Stimulated activated naive CD8-positive, alpha-beta T cell treated with anti-CD3 and anti-CD28 coated beads, Interleukin-15, amount 100 ng/mL, for 72 hours (primary cell): ENCODE measurements at regions not wholly inside any gene's neighbourhood (a gene's known extent, or its start where the extent isn't known, plus 50 kb on each side); places are given as distances from the start of the nearest gene placed in this dataset.
"Not testable (repeated sequence)": the region's sequence is repeated elsewhere in the genome, so short reads cannot be mapped to it uniquely, and the experiment has no call there.

Experiments
- ATAC-seq: fragments of 150-1000 bp; cut with Tn5 transposase; 2 replicates; pipeline ENCODE4 v1.10.0; 2021; ENCODE audit warnings: mild to moderate bottlenecking, moderate library complexity
- DNase-seq, 2 donors: peaks; one replicate each; pipeline ENCODE4 v3.0.0; 2021 to 2022
- H3K27ac Mint-ChIP-seq, 2 donors: one replicate each; pipeline ENCODE4 v1.8.0; 2022; ENCODE audit warnings: mild to moderate bottlenecking in 2 of 2, mixed read lengths in 2 of 2, moderate library complexity in 2 of 2
- H3K27me3 Mint-ChIP-seq: one replicate; pipeline ENCODE4 v1.8.0; 2022; ENCODE audit warnings: mixed read lengths
- H3K4me1 Mint-ChIP-seq: one replicate; pipeline ENCODE4 v1.8.0; 2022; ENCODE audit warnings: mild to moderate bottlenecking, mixed read lengths
- H3K4me3 Mint-ChIP-seq, 2 donors: one replicate each; pipeline ENCODE4 v1.8.0; 2022; ENCODE audit warnings: mild to moderate bottlenecking in 2 of 2, mixed read lengths in 2 of 2, moderate library complexity in 1 of 2
- H3K9me3 Mint-ChIP-seq, 2 donors: one replicate each; pipeline ENCODE4 v1.8.0; 2022; ENCODE audit warnings: mixed read lengths in 2 of 2

GRCh38 chr1:30522031-30523004 is 201.1 kb downstream of the MATN1 start:
- Mint-ChIP-seq H3K4me3 (no peak overlapping the region), H3K9me3 (no peaks in the 10 kb centered on the region), H3K4me1 (no peaks in the 10 kb centered on the region), H3K27me3 (peaks cover 49% of the 10 kb centered on the region), H3K27ac (no peak overlapping the region)
- no peak for ATAC-seq
- DNase-seq = no peak

GRCh38 chr1:30521261-30521865 is 202.0 kb downstream of the MATN1 start:
- H3K27ac Mint-ChIP-seq = no peak overlapping the region
- H3K9me3 Mint-ChIP-seq = no peaks in the 10 kb centered on the region
- peaks cover 44% of the 10 kb centered on the region for H3K27me3 Mint-ChIP-seq
- DNase-seq (no peak), ATAC-seq (no peak)
- H3K4me3 Mint-ChIP-seq = no peak overlapping the region
- H3K4me1 Mint-ChIP-seq = no peaks in the 10 kb centered on the region

- Mint-ChIP-seq H3K27ac (no peak overlapping the region), H3K4me3 (no peak overlapping the region), H3K27me3 (peaks cover 35% of the 10 kb centered on the region), H3K4me1 (no peaks in the 10 kb centered on the region), H3K9me3 (no peaks in the 10 kb centered on the region)
- DNase-seq (no peak), ATAC-seq (no peak)
These were observed 202.9 kb downstream of the MATN1 start for GRCh38 chr1:30520476-30520875.

- Mint-ChIP-seq H3K27ac (no peak overlapping the region), H3K4me3 (no peak overlapping the region), H3K27me3 (peaks cover 23% of the 10 kb centered on the region), H3K4me1 (no peaks in the 10 kb centered on the region), H3K9me3 (no peaks in the 10 kb centered on the region)
- DNase-seq = no peak
- ATAC-seq = no peak
These were observed 204.1 kb downstream of the MATN1 start for GRCh38 chr1:30519201-30519763.

GRCh38 chr1:30518696-30519095 is 204.7 kb downstream of the MATN1 start:
- no peak overlapping the region for H3K4me3 Mint-ChIP-seq

GRCh38 chr1:30518186-30518585 is 205.2 kb downstream of the MATN1 start:
- H3K4me3 Mint-ChIP-seq = no peak overlapping the region
- no peaks in the 10 kb centered on the region for H3K9me3 Mint-ChIP-seq
- H3K4me1 Mint-ChIP-seq = no peaks in the 10 kb centered on the region
- H3K27ac Mint-ChIP-seq = no peak overlapping the region
- ATAC-seq (no peak), DNase-seq (no peak)
- H3K27me3 Mint-ChIP-seq = peaks cover 23% of the 10 kb centered on the region

More at GRCh38 chr1:30518696-30519095, 204.7 kb downstream of the MATN1 start:
- H3K4me1 Mint-ChIP-seq = no peaks in the 10 kb centered on the region
- ATAC-seq (no peak), DNase-seq (no peak)
- H3K9me3 Mint-ChIP-seq = no peaks in the 10 kb centered on the region
- peaks cover 23% of the 10 kb centered on the region for H3K27me3 Mint-ChIP-seq
- no peak overlapping the region for H3K27ac Mint-ChIP-seq

GRCh38 chr1:30517666-30518065 is 205.7 kb downstream of the MATN1 start:
- not testable (repeated sequence) for H3K4me1 Mint-ChIP-seq, H3K9me3 Mint-ChIP-seq, ATAC-seq, H3K27ac Mint-ChIP-seq, H3K4me3 Mint-ChIP-seq, DNase-seq
- H3K27me3 Mint-ChIP-seq = peaks cover 22% of the 10 kb centered on the region

- not testable (repeated sequence) for DNase-seq, H3K9me3 Mint-ChIP-seq, H3K4me3 Mint-ChIP-seq, H3K4me1 Mint-ChIP-seq, H3K27ac Mint-ChIP-seq, ATAC-seq
- H3K27me3 Mint-ChIP-seq = peaks cover 22% of the 10 kb centered on the region
These were observed 206.1 kb downstream of the MATN1 start for GRCh38 chr1:30517241-30517640.

GRCh38 chr1:30516485-30516858 is 206.9 kb downstream of the MATN1 start:
- H3K27me3 Mint-ChIP-seq = peaks cover 18% of the 10 kb centered on the region
- no peaks in the 10 kb centered on the region for H3K9me3 Mint-ChIP-seq
- no peak overlapping the region for H3K4me3 Mint-ChIP-seq
- no peaks in the 10 kb centered on the region for H3K4me1 Mint-ChIP-seq
- ATAC-seq (no peak), DNase-seq (no peak)
- no peak overlapping the region for H3K27ac Mint-ChIP-seq

- Mint-ChIP-seq H3K9me3 (no peaks in the 10 kb centered on the region), H3K4me1 (no peaks in the 10 kb centered on the region), H3K27me3 (peaks cover 17% of the 10 kb centered on the region), H3K4me3 (no peak overlapping the region), H3K27ac (no peak overlapping the region)
- ATAC-seq (no peak), DNase-seq (no peak)
These were observed 207.5 kb downstream of the MATN1 start for GRCh38 chr1:30515755-30516484.

- H3K27ac Mint-ChIP-seq = no peak overlapping the region
- peaks cover 16% of the 10 kb centered on the region for H3K27me3 Mint-ChIP-seq
- no peak overlapping the region for H3K4me3 Mint-ChIP-seq
- DNase-seq (no peak), ATAC-seq (no peak)
- no peaks in the 10 kb centered on the region for H3K4me1 Mint-ChIP-seq
- no peaks in the 10 kb centered on the region for H3K9me3 Mint-ChIP-seq
These were observed 208.4 kb downstream of the MATN1 start for GRCh38 chr1:30514945-30515344.

GRCh38 chr1:30514137-30514654 is 209.2 kb downstream of the MATN1 start:
- ATAC-seq (no peak), DNase-seq (no peak)
- H3K9me3 Mint-ChIP-seq = peaks cover 0 to 3% of the 10 kb centered on the region in 2 donors
- H3K4me3 Mint-ChIP-seq = no peak overlapping the region
- no peak overlapping the region for H3K27ac Mint-ChIP-seq
- H3K27me3 Mint-ChIP-seq = peaks cover 19% of the 10 kb centered on the region
- no peaks in the 10 kb centered on the region for H3K4me1 Mint-ChIP-seq

GRCh38 chr1:30513396-30514136 is 209.8 kb downstream of the MATN1 start:
- Mint-ChIP-seq H3K4me3 (no peak overlapping the region), H3K27me3 (peaks cover 26% of the 10 kb centered on the region), H3K9me3 (peaks cover 0 to 6% of the 10 kb centered on the region in 2 donors), H3K4me1 (no peaks in the 10 kb centered on the region), H3K27ac (no peak overlapping the region)
- ATAC-seq = no peak
- DNase-seq = no peak

- no peaks in the 10 kb centered on the region for H3K4me1 Mint-ChIP-seq
- peaks cover 0 to 6% of the 10 kb centered on the region in 2 donors for H3K9me3 Mint-ChIP-seq
- no peak overlapping the region for H3K4me3 Mint-ChIP-seq
- ATAC-seq (no peak), DNase-seq (no peak)
- H3K27me3 Mint-ChIP-seq = peaks cover 31% of the 10 kb centered on the region
- no peak overlapping the region for H3K27ac Mint-ChIP-seq
These were observed 210.5 kb downstream of the MATN1 start for GRCh38 chr1:30512914-30513265.
